Activated CD4-positive, alpha-beta T cell treated with anti-CD3 and anti-CD28 coated beads for 1 hour (primary cell): ENCODE measurements at regions not wholly inside any gene's neighbourhood (a gene's known extent, or its start where the extent isn't known, plus 50 kb on each side); places are given as distances from the start of the nearest gene placed in this dataset.
"Not testable (repeated sequence)": the region's sequence is repeated elsewhere in the genome, so short reads cannot be mapped to it uniquely, and the experiment has no call there.

Experiments
- DNase-seq: peaks from one replicate; pipeline ENCODE4 v3.0.0-alpha.2; 2020

DNA sequence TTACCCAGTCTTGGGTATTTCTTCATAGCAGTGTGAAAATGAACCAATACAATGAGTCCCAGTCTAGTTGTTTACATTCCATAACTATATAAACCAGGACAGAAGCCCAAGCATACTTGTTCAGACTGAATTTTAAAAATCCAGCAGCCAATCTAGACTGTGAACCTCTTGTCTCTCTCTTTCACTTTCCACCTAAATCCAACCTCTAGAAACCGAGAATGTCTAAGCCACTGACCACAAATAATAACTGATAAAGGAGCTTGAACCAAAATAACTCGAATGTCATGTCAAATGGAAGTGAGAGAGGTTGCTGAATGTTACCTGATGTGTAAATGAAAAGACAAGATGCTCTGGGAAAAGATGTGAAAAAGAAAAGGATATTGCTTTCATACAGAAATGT lies 544.7 kb downstream of the NLGN4X start:
- DNase-seq: no peak

DNA sequence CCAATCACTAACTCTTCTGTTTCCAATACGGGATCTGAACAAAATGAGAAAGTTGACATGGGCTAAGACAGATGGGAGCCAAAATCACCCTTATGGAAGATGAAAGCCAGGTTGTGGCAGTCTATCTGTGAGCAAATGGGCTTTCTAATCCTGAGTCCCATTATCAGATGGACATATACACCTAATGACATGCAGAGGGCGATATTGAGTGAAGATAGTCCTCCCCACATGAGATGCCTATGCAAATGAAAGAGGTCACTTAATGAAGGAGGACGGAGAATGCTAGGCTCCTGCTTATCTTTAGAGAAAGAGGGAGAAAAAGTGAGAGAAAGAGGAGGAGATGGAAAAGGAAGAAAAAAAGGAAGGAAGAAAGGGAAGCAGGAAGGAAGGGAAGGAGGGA lies 547.5 kb downstream of the NLGN4X start:
- no peak for DNase-seq

GRCh38 chrX:5674036-5674435 lies 554.6 kb downstream of the NLGN4X start:
- DNase-seq: no peak

GRCh38 chrX:5672099-5672498 lies 556.6 kb downstream of the NLGN4X start:
- DNase-seq: no peak

- not testable (repeated sequence) for DNase-seq
Observed at GRCh38 chrX:5666689-5667088, 562.0 kb downstream of the NLGN4X start.

- DNase-seq: no peak
Observed at GRCh38 chrX:5656544-5656943, 572.1 kb downstream of the NLGN4X start.

DNA sequence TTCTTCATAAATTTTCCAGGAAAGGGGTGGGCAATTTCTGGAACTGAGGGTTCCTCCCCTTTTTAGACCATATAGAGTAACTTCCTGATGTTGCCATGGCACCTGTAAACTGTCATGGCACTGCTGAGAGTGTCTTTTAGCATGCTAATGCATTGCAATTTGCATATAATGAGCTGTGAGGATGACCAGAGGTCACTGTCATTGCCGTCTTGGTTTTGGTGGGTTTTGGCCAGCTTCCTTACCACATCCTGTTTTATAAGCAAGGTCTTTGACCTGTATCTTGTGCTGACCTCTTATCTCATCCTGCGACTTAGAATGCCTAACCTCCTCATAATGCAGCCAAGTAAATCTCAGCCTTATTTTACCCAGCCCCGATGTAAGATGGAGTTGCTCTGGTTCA lies 577.8 kb downstream of the NLGN4X start:
- DNase-seq: no peak

DNA sequence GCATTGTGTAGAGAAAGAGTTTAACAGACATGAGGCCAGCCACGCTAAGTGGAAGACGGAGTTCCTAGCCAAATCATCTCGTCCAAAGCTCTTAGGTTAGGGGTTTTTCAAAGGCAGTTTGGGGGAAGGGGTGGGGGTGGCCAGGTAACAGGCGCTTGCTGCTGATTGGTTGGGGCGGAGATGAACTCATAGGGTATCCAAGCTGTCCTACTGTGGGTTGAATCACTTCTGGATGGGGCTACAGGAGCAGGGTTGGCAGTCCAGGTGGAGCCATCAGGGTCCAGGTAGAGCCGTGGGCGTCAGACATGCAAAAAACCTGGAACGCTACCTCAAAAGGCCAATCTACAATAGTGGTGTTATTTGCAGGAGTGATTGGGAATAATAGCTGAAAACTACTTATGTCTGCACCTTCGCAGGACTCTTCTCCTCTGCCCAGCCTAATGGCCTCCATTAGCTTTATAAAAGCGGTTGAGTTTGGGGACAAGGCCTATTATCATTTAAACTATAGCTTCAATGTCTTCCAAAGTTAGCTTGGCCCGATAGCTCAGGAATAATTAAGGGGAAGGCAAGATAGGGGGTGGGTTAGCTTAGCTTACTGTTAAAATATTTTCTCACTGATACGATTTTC lies 579.6 kb downstream of the NLGN4X start:
- no peak for DNase-seq

DNA sequence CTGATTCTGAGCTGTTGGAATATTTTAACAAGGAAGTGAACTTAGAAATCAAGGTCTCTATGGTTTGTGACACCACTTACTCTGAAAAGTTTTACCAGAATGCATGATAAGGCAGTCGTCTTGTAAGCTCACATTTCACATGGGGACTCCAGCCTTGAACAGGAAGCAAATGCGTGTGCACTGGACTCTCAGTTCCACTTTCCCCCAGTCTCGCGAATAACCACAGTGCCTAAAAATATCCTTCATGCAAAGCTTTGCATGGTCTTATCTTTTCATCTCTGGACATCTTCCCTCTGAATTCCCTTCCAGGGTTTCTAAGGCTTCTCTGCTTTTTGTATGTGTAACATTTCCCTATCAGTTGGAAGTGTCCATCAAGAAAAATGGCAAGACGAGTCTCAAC lies 581.8 kb downstream of the NLGN4X start:
- no peak for DNase-seq

- DNase-seq: no peak
Observed at GRCh38 chrX:5644776-5645175, 583.9 kb downstream of the NLGN4X start.

DNA sequence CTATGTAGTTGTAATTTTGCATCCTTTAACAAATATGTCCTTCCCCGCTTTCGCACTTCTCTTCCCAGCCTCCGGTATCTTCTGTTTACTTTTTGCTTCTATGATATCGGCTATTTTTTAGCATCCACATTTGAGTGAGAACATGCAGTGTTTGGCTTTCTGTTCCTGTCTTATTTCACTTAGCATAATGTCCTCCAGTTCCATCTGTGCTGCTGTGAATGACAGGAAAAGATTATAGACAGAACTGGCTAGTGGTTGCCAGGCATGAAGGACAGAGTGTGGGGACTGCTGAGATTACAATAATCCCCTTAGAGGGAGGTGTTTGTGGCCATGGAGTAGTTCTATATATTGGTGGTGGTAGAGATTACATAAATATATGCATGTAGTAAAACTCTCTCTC lies 588.6 kb downstream of the NLGN4X start:
- no peak for DNase-seq

DNA sequence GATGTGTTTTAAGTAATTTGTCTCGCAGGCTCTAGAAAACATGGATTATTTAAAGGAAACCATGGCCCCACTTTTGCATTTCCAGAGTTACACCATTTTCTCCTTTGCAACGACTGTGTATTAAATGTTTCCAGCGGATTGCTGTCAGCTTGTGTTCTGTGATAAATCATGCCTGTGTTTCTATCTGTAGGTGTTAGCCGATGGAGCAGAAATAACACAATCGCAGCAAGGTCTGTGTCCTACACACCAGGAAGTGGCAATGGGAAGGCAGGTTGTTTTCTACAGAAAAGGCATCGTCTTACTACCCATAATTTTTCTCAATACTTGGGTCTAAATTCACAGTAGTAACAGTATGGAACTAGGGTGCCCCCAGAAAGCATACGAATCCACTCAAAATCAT lies 590.1 kb downstream of the NLGN4X start:
- DNase-seq: no peak

- no peak for DNase-seq
Observed at GRCh38 chrX:5632887-5633286, 595.8 kb downstream of the NLGN4X start.

DNA sequence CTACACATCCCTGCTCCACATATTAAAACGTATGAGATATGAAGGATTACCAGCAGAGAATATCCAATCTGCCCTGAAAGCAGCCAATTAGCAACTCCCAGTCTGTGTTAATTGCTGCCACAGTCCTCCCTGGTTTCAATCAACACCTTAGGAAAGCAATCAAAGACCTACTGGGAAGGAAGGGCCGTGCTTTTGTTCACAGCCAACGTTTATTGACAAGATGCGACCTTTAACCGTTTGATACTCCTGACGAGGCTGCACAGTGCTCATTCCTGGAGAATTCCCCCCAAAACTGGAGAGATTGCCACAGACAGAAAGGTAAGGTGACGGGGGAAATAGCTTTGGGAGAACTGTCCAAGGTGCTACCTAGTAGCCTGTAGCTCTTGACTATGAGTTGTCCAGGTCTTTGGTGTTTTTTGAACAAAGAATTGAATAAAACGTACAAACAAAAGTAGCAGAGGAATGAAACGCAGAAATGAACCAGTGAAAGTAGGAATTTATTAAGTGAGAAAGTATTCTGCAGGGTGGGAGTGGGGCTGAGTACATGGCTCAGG lies 596.5 kb downstream of the NLGN4X start:
- no peak for DNase-seq

DNA sequence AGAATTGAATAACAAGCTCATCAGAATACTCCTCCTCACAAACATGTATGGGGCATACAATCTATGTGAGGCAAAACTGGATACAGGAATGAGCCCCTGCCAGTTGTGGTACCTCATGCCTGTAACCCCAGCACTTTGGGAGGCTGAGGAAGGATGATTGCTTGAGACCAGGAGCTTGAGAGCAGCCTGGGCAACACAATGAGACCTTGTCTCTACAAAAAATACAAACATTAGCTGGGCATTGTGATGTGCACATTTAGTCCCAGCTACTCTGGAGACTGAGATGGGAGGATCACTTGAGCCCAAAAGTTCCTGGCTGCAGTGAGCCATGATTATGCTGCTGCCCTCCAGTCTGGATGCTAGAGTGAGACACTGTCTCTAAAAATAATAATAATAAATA lies 611.0 kb downstream of the NLGN4X start:
- DNase-seq: no peak

DNA sequence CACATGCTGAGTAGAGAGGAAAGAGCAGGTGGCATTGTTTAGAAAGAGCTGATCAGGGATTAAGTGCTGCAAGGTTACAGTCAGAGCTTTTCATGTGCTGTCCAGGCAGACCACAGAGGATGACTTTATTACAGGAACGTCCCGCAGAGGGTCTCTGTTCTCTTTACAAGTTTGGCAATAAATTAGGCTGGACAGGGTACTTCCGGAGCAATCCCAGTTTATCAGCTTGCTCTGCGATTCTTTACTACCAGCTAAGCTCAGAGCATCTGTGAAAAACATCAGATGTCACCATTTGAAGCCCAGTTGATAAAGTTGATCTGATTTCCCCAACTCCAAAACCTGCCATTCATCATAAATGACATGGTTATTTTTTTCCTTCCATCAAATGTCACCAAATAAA lies 633.1 kb downstream of the NLGN4X start:
- DNase-seq: no peak

- no peak for DNase-seq
Observed at GRCh38 chrX:5586726-5587125, 641.9 kb downstream of the NLGN4X start.

DNA sequence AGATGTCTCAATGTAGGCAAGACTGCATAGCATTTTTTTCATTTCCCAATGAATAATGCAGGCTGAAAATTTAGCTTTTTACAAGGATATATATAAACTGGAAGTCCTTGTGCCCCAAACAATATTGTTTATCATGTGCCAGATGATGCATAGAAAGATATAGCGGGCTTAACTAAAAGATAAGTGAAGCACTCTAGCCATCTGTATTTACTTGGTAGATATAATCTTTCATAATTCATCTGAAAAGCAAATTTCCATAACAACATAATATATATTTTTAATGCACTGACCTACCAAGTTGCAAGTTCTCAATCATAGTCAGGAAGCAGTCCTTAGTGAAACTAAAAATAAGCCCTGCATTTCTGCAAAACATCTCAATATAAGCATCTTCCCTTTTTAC lies 653.3 kb downstream of the NLGN4X start:
- no peak for DNase-seq

- no peak for DNase-seq
Observed at GRCh38 chrX:5568934-5569333, 659.7 kb downstream of the NLGN4X start.

DNA sequence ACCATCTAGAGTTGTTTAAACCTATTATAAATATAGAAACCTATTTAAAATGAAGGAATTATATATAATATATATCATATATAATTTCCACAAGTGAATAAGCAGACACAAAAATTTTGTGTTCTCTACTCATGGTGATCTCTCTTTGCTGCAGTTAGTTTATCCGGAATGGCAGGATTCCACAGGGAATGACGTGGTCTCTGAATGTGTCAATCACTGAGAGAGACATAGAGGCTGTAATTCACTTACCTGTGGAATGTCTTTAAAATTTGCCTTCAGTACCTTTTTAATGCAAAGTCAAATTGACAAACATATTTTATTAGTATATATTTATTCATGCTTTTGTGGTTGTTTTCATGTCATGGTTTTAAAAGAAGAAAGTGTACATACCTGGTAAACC lies 669.3 kb downstream of the NLGN4X start:
- no peak for DNase-seq

DNA sequence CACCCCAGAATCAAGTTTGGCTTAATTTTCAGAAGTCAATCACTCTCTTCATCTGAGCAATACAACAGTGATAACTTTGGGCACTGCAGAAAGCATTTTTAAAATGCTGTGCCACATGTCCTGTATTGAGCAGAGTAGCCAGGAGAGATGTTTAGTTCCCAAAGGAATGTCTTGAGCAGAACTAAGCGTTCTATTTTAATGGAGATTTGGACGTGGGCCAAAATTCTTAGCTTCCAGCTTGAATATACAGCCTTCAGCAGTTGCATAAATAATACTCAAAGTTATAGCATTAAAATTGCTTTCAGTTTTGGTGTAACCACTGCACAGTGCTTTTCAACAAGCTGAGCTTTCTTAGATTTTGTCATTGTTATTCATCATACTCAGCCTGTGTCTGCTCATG lies 679.2 kb downstream of the NLGN4X start:
- no peak for DNase-seq

GRCh38 chrX:5537098-5537497 lies 691.6 kb downstream of the NLGN4X start:
- DNase-seq: no peak

GRCh38 chrX:5536261-5536660 lies 692.4 kb downstream of the NLGN4X start:
- DNase-seq: no peak

- DNase-seq: no peak
Observed at GRCh38 chrX:5528057-5528456, 700.6 kb downstream of the NLGN4X start.

DNA sequence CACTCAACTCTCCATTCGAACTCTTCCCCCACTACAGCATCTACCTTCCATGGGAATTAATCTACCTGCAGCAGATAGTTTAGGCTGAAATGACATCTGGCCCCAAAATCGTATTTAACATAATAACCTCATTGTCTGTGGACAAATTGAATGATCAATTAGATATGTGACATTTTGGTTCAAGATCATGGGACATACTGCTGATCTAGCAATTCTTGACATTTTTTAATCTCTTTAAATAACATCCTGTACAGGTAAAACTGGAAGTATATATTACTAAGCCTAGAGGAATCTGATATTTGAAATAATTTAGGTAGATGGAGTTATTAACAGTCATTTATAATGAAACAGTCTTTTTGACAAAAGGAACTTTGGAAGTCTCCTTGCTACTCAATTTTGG lies 702.5 kb downstream of the NLGN4X start:
- no peak for DNase-seq
